Immature natural killer cell (primary cell): ENCODE measurements at regions not wholly inside any gene's neighbourhood (a gene's known extent, or its start where the extent isn't known, plus 50 kb on each side); places are given as distances from the start of the nearest gene placed in this dataset.

ENCODE experiments used
- DNase-seq, 3 donors: peaks; one replicate each; pipeline ENCODE4 v3.0.0; 2022; ENCODE audit warnings: mixed read lengths in 1 of 3
- H3K27ac Mint-ChIP-seq, 6 donors: one replicate each; pipeline ENCODE4 v1.8.0; 2020; ENCODE audit warnings: mixed read lengths in 6 of 6, mild to moderate bottlenecking in 5 of 6, inconsistent platforms in 4 of 6, moderate library complexity in 3 of 6
- H3K27me3 Mint-ChIP-seq, 3 donors: one replicate each; pipeline ENCODE4 v1.8.0; 2020 to 2021; ENCODE audit warnings: low read depth in 3 of 3, mild to moderate bottlenecking in 3 of 3, mixed read lengths in 3 of 3, moderate library complexity in 3 of 3, inconsistent platforms in 1 of 3
- H3K36me3 Mint-ChIP-seq, 3 donors: one replicate each; pipeline ENCODE4 v1.8.0; 2020; ENCODE audit warnings: mixed read lengths in 3 of 3, inconsistent platforms in 2 of 3, mild to moderate bottlenecking in 2 of 3
- H3K4me1 Mint-ChIP-seq, 2 donors: one replicate each; pipeline ENCODE4 v1.8.0; 2020; ENCODE audit warnings: inconsistent platforms in 2 of 2, mild to moderate bottlenecking in 2 of 2, mixed read lengths in 2 of 2, moderate library complexity in 1 of 2
- H3K4me3 Mint-ChIP-seq, 5 donors: one replicate each; pipeline ENCODE4 v1.8.0; 2020; ENCODE audit warnings: mild to moderate bottlenecking in 5 of 5, mixed read lengths in 5 of 5, inconsistent platforms in 3 of 5, moderate library complexity in 3 of 5
- H3K9me3 Mint-ChIP-seq, 6 donors: one replicate each; pipeline ENCODE4 v1.8.0; 2020; ENCODE audit warnings: mild to moderate bottlenecking in 6 of 6, mixed read lengths in 6 of 6, inconsistent platforms in 4 of 6, moderate library complexity in 3 of 6

DNA sequence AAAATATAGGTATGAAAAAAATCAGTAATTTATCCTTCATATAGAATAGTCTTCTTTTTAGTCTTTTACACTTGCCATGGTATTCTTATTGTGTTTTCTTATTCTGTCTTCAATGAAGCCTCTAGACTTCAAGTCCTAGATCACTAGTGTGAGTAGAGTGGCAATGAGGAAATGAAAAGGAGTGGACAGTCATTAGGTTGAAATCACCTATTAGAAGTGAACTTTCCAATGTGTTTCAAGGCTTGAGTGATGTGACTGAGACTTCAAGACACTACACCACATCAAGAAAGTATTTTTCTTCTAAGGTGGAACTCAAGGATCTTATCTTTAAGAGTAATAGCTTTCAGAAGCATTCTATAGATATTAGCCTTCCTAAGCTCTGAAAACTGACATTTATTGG is 357.8 kb upstream of the MBL2 start:
- Mint-ChIP-seq H3K27ac (no peak overlapping the region), H3K4me1 (no peaks in the 10 kb centered on the region), H3K27me3 (peaks cover 0 to 9% (median 0%) of the 10 kb centered on the region in 3 donors), H3K9me3 (peaks cover 7 to 30% (median 14%) of the 10 kb centered on the region in 6 donors), H3K36me3 (no peaks in the 10 kb centered on the region), H3K4me3 (no peak overlapping the region)
- no peak for DNase-seq

DNA sequence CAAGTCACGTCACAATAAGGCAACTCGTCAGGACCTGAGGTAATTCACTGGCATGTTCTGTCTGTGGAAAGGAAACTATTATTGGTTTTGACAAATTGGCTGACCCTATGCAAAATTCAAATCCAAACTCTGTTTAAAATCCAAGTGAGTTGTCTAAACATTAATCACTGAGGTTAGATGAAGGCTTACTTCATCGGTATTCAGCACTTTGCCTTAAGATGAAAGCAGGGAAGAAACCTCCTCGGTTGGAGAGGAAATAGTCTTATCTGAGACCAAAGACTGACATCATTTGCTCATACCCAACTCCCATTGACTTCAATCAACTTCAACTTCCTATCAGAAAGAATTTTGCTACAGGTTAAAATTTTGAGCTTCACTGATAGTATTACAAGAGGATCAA is 355.1 kb upstream of the MBL2 start:
- H3K27ac Mint-ChIP-seq: no peak overlapping the region
- DNase-seq: no peak
- peaks cover 8 to 32% (median 12%) of the 10 kb centered on the region in 6 donors for H3K9me3 Mint-ChIP-seq

DNA sequence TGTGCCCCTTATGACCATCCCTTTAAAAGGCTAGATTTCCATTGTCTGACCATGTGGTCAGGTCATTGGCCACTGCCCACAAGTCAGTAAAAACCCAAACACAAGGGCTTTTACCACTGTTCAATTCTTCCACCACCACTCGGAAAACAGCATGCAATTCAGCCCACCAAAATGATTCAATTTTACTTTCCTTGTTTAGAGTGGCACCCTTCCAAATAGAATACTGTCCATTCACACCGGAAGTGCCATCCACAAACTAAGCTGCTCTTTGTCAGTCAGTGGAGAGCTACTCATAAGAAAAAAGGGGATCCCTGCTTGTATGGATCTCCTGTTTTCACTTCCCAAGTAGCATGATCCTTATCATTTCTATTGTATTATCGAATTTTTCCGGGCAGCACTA is 350.7 kb upstream of the MBL2 start:
- no peaks in the 10 kb centered on the region for H3K4me1 Mint-ChIP-seq
- H3K27ac Mint-ChIP-seq: no peak overlapping the region
- no peak for DNase-seq
- H3K36me3 Mint-ChIP-seq: no peaks in the 10 kb centered on the region
- no peak overlapping the region for H3K4me3 Mint-ChIP-seq
- peaks cover 7 to 58% (median 11%) of the 10 kb centered on the region in 6 donors for H3K9me3 Mint-ChIP-seq
- H3K27me3 Mint-ChIP-seq: peaks cover 0 to 3% (median 0%) of the 10 kb centered on the region in 3 donors

More for the DNA sequence above, 355.1 kb upstream of the MBL2 start:
- Mint-ChIP-seq H3K4me1 (no peaks in the 10 kb centered on the region), H3K4me3 (no peak overlapping the region), H3K27me3 (no peaks in the 10 kb centered on the region), H3K36me3 (no peaks in the 10 kb centered on the region)

DNA sequence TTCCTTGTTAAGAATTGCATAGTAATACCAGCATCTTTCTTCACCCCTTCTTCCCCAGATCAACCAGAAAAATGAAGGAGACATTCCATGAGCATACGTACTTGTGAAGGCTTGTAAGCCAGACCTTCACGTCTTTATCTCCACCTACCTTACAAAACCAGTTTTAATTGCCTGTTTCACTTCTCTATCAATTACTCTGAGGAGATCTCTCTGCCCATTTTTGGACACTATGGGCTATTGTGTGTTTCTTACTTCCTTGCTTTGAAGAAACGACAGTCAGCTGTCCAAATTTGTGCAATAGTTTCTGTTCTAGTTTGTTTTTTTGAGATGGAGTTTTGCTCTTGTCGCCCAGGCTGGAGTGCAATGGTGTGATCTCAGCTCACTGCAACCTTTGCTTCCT is 349.7 kb upstream of the MBL2 start:
- Mint-ChIP-seq H3K27ac (no peak overlapping the region), H3K27me3 (peaks cover 0 to 3% (median 0%) of the 10 kb centered on the region in 3 donors), H3K36me3 (no peaks in the 10 kb centered on the region), H3K4me1 (no peaks in the 10 kb centered on the region), H3K4me3 (no peak overlapping the region), H3K9me3 (peaks cover 6 to 58% (median 10%) of the 10 kb centered on the region in 6 donors)
- DNase-seq: no peak

DNA sequence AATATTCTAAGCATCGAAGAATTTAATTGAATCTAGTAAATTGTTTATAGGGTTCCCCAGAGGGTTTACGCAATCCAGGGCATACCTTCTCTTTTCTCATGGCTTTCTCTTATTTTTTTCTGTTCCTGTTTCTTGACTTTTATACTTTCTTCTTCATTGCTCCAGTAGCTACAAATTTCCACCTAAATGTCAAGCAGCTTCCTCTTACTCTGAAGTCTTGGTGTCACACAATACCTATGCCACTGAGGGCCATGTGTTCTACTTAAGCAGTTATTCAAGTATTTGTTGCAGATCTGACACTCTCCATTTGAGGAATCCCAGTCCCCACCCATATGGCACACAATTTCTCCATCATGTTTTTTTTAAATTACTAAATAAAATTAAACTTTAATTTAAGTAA is 343.1 kb upstream of the MBL2 start:
- peaks cover 6 to 51% (median 16%) of the 10 kb centered on the region in 6 donors for H3K9me3 Mint-ChIP-seq
- no peak overlapping the region for H3K27ac Mint-ChIP-seq
- peaks cover 0 to 1% (median 0%) of the 10 kb centered on the region in 3 donors for H3K36me3 Mint-ChIP-seq
- H3K27me3 Mint-ChIP-seq: peaks cover 2 to 3% (median 2%) of the 10 kb centered on the region in 3 donors
- no peak overlapping the region for H3K4me3 Mint-ChIP-seq
- no peak for DNase-seq
- no peaks in the 10 kb centered on the region for H3K4me1 Mint-ChIP-seq

DNA sequence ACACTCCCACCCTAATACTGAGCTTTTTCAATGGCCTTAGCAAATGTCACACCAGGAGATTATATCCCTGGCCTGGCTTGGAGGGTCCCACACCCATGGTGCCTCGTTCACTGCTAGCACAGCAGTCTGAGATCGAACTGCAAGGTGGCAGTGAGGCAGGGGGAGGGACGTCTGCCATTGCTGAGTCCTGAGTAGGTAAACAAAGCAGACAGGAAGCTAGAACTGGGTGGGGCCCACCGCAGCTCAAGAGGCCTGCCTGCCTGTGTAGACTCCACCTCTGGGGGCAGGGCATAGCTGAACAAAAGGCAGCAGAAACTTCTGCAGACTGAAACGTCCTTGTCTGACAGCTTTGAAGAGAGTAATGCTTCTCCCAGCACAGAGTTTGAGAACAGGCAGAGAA is 338.9 kb upstream of the MBL2 start:
- peaks cover 0 to 2% (median 2%) of the 10 kb centered on the region in 3 donors for H3K27me3 Mint-ChIP-seq
- no peak overlapping the region for H3K27ac Mint-ChIP-seq
- H3K36me3 Mint-ChIP-seq: peaks cover 0 to 3% (median 0%) of the 10 kb centered on the region in 3 donors
- H3K4me1 Mint-ChIP-seq: no peaks in the 10 kb centered on the region
- no peak overlapping the region for H3K4me3 Mint-ChIP-seq
- H3K9me3 Mint-ChIP-seq: peaks cover 9 to 52% (median 17%) of the 10 kb centered on the region in 6 donors
- DNase-seq: no peak

DNA sequence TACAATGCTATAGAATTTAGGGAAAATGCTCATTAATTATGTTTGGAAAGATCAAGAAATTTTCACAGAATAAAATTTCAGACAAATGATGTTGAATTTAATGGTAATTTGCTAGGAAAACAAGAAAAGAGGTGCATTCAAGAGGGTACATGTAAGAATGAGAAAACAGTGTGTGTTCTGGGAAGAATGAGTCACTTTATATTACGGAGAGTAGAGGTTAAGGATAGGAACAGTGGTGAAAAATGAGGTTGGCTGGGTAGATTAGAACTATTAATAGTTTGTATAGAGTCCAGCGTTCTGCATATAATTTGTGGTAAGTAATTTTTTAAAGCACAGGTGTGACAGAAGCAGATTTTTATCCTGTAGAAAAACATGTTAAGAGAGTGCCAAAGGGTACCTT is 336.7 kb upstream of the MBL2 start:
- Mint-ChIP-seq H3K9me3 (peaks cover 7 to 46% (median 17%) of the 10 kb centered on the region in 6 donors), H3K27ac (no peak overlapping the region), H3K4me1 (no peaks in the 10 kb centered on the region), H3K4me3 (no peak overlapping the region), H3K27me3 (peaks cover 0 to 2% (median under 1%) of the 10 kb centered on the region in 3 donors), H3K36me3 (peaks cover 0 to 3% (median 0%) of the 10 kb centered on the region in 3 donors)
- no peak for DNase-seq

DNA sequence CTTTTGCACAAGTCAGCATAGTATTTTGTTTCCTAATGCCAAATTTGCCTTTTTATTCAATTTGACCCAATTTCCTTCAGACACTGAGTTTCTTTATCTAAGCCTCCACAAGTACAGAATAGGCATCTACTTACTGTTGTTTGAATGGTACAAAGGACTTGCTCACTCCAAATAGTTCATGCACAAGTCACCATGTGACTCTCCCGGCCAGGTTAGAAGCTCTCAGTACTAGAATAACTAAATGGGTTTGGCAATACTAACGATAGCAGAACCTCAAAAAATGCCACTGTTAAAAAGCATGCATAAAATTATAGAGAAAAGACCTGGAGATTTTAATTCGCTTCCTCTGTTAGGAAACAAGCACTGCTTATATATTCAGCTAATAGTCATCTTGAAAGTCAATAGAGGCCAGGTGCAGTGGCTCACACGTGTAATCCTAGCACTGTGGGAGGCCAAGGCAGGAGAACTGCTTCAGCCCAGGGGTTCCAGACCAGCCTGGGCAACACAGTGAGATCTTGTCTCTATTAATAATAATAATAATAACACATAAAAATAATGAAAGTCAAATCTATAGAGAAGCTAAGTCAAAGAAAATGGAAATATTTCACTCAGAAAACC is 335.8 kb upstream of the MBL2 start:
- no peaks in the 10 kb centered on the region for H3K4me1 Mint-ChIP-seq
- H3K9me3 Mint-ChIP-seq: peaks cover 9 to 47% (median 19%) of the 10 kb centered on the region in 6 donors
- peaks cover 0 to 3% (median 0%) of the 10 kb centered on the region in 3 donors for H3K36me3 Mint-ChIP-seq
- H3K4me3 Mint-ChIP-seq: no peak overlapping the region
- no peak for DNase-seq
- H3K27ac Mint-ChIP-seq: no peak overlapping the region
- peaks cover 0 to 2% (median 0%) of the 10 kb centered on the region in 3 donors for H3K27me3 Mint-ChIP-seq

DNA sequence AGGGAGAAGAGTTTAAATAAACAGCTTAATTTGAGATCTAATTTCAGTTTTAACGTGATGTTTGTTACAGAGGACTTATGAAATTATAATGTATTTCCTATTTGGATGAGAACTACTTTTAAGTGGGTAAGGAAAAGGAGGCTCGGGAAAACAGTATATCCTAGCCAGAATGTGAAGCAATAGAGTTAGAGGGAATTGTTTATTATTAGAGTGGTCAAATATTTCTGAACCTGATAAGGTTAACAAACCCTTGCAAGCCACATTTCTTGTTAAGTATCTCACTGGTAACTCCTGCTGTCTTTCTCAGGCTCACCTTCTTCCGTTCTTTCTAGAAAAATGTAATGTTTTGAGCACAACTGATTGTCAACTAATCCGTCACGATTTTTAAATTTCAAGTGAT is 335.1 kb upstream of the MBL2 start:
- H3K9me3 Mint-ChIP-seq: peaks cover 12 to 54% (median 16%) of the 10 kb centered on the region in 6 donors
- peaks cover 0 to 3% (median 0%) of the 10 kb centered on the region in 3 donors for H3K36me3 Mint-ChIP-seq
- H3K27ac Mint-ChIP-seq: no peak overlapping the region
- H3K4me3 Mint-ChIP-seq: no peak overlapping the region
- no peak for DNase-seq
- H3K4me1 Mint-ChIP-seq: no peaks in the 10 kb centered on the region
- no peaks in the 10 kb centered on the region for H3K27me3 Mint-ChIP-seq

DNA sequence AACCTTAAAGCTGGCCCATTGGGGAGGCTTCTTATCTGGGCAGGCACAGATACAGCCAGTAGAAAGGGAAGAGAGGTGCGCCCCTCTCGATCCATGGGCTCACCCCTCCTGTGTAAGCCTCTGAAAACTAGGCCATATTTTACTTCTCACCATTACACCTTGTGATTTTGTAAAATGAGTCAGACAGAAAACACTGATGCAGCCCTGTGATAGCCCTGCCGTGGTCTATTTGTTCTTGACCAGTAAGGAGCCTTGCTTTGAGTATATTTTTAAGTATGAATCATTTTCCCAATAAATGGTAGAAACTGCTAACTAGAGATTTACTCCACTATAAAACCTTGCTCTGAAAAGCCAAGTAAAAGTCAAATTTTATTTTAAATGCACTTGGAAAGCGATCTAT is 329.8 kb upstream of the MBL2 start:
- H3K27ac Mint-ChIP-seq: no peak overlapping the region
- no peak overlapping the region for H3K4me3 Mint-ChIP-seq
- no peaks in the 10 kb centered on the region for H3K4me1 Mint-ChIP-seq
- no peaks in the 10 kb centered on the region for H3K27me3 Mint-ChIP-seq
- DNase-seq: no peak
- H3K36me3 Mint-ChIP-seq: no peaks in the 10 kb centered on the region
- peaks cover 4 to 56% (median 17%) of the 10 kb centered on the region in 6 donors for H3K9me3 Mint-ChIP-seq

DNA sequence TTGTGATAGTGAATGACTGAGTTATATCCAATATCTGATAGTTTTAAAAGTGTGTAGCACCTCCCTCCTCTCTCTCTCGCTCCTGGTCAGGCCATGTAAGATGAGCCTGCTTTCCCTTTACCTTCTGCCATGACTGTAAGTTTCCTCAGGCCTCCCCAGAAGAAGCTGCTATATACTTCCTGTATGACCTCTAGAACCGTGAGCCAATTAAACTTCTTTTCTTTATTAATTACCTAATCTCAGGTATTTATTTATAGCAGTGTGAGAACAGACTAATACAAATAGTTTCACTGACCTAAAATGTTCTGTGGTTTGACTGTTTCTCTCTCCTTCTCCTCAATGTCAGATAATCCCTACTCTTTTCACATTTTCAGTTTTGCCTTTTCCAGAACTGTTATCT is 321.3 kb upstream of the MBL2 start:
- Mint-ChIP-seq H3K27ac (no peak overlapping the region), H3K9me3 (peaks cover 13 to 43% (median 25%) of the 10 kb centered on the region in 6 donors), H3K36me3 (no peaks in the 10 kb centered on the region), H3K4me1 (no peaks in the 10 kb centered on the region), H3K27me3 (no peaks in the 10 kb centered on the region), H3K4me3 (no peak overlapping the region)
- no peak for DNase-seq

DNA sequence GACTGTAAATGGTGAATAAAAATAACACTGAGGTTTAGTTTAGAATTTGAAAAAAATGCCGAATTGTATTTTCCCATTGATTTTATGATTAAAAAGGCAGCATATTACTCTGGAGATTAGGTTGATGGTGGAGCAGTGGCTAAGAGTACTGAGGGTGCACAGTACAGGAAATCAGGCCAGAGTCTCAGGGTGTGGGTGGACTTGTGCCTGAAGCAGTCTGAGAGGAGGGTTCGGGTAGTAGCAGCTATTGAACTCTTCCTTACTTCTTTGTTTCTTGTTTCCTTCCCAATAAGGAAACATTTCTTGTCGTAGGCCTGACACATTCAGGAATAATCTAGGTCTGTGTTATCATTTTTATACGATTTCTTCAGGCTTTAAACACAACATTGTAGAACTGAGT is 319.0 kb upstream of the MBL2 start:
- H3K4me1 Mint-ChIP-seq: no peaks in the 10 kb centered on the region
- peaks cover 0 to under 1% (median 0%) of the 10 kb centered on the region in 3 donors for H3K36me3 Mint-ChIP-seq
- H3K9me3 Mint-ChIP-seq: peaks cover 11 to 47% (median 26%) of the 10 kb centered on the region in 6 donors
- H3K27ac Mint-ChIP-seq: no peak overlapping the region
- H3K4me3 Mint-ChIP-seq: no peak overlapping the region
- DNase-seq: no peak
- H3K27me3 Mint-ChIP-seq: no peaks in the 10 kb centered on the region

DNA sequence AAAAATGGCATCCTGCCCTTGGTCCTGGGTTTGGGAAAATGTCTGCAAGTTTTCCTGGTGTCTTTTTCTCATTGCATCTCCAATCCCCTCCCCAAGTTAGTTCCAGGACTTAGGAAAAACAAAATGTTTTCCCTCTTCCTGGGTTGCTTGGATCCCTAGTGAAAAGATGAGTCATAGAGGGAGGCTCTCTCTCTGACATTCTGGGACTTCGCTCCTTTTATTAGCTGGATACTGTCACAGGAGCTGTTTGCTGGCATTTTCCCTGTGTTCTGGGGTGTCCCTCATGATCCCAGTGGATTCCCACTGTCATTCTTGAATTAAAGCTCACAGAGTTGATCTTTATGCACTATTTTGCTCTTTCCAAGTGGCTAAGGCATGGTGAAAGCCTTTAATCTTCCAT is 316.4 kb upstream of the MBL2 start:
- H3K27me3 Mint-ChIP-seq: peaks cover 0 to 1% (median 0%) of the 10 kb centered on the region in 3 donors
- H3K4me1 Mint-ChIP-seq: no peaks in the 10 kb centered on the region
- peaks cover 0 to 3% (median 3%) of the 10 kb centered on the region in 3 donors for H3K36me3 Mint-ChIP-seq
- H3K27ac Mint-ChIP-seq: no peak overlapping the region
- DNase-seq: no peak
- H3K9me3 Mint-ChIP-seq: peaks cover 14 to 63% (median 33%) of the 10 kb centered on the region in 6 donors
- no peak overlapping the region for H3K4me3 Mint-ChIP-seq

DNA sequence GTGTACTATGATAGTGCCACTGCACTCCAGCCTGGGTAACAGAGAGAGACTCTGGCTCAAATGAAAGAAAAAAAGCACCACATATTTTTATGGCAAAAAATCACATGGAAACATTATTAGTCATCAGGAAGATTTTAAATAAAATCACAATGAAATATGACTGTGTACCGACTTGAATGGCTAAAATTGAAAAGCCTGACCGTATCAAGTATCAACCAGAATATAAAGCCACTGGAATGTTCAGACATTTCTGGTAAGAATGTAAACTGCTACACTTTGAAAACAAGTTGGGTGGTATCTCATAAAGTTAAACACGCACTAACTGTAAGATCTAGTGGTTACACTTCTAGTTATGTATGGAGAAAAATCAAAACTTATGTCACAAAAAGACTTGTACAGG is 306.7 kb upstream of the MBL2 start:
- Mint-ChIP-seq H3K4me1 (no peaks in the 10 kb centered on the region), H3K9me3 (peaks cover 6 to 38% (median 24%) of the 10 kb centered on the region in 6 donors), H3K36me3 (no peaks in the 10 kb centered on the region), H3K27ac (no peak overlapping the region), H3K4me3 (no peak overlapping the region), H3K27me3 (peaks cover 0 to 3% (median 0%) of the 10 kb centered on the region in 3 donors)
- DNase-seq: no peak

DNA sequence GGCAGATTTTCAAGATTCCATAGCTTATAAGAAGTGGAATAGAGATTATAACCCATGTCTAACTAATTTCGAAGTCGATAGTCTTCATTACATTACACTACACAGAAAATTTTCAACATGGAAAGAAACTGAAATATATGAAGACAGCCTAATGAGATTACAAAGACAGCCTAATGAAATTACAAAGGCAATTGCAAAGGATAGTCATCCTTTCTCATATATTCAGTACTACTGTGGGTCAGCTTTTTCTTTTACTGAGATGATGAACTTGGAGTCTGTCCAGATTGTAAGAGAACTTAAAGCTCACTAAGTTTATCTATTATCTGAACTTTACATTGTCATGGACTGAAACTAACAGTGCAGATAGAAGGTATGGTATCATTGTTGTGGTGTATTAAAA is 304.4 kb upstream of the MBL2 start:
- peaks cover 0 to 2% (median 0%) of the 10 kb centered on the region in 3 donors for H3K27me3 Mint-ChIP-seq
- no peak overlapping the region for H3K4me3 Mint-ChIP-seq
- DNase-seq: no peak
- H3K4me1 Mint-ChIP-seq: no peaks in the 10 kb centered on the region
- no peaks in the 10 kb centered on the region for H3K36me3 Mint-ChIP-seq
- no peak overlapping the region for H3K27ac Mint-ChIP-seq
- peaks cover 0 to 34% (median 15%) of the 10 kb centered on the region in 6 donors for H3K9me3 Mint-ChIP-seq
